Fibroblast of the aortic adventitia (primary cell): ENCODE measurements at regions not wholly inside any gene's neighbourhood (a gene's known extent, or its start where the extent isn't known, plus 50 kb on each side); places are given as distances from the start of the nearest gene placed in this dataset.
"Not testable (repeated sequence)": the region's sequence is repeated elsewhere in the genome, so short reads cannot be mapped to it uniquely, and the experiment has no call there.

Experiments
- DNase-seq: peaks from one replicate; pipeline ENCODE4 v3.0.0-alpha.2; 2010; ENCODE audit warnings: low read depth
- H3K4me3 ChIP-seq: 2 replicates; pipeline ENCODE4 v1.5.1; 2011; ENCODE audit warnings: low read depth, mild to moderate bottlenecking, control low read depth, low read length, moderate library complexity
- CTCF ChIP-seq: IDR thresholded peaks from 2 replicates; pipeline ENCODE4 v1.5.1; 2011; ENCODE audit warnings: mild to moderate bottlenecking, low read length, control low read depth, inconsistent platforms; ENCODE audit not compliant: insufficient read depth

- H3K4me3 ChIP-seq, result no peak overlapping the region
- no peak for DNase-seq
- no peak for TF ChIP-seq CTCF
Measured at GRCh38 chr2:107738266-107738665, 88.4 kb upstream of the RGPD4 start.

DNA sequence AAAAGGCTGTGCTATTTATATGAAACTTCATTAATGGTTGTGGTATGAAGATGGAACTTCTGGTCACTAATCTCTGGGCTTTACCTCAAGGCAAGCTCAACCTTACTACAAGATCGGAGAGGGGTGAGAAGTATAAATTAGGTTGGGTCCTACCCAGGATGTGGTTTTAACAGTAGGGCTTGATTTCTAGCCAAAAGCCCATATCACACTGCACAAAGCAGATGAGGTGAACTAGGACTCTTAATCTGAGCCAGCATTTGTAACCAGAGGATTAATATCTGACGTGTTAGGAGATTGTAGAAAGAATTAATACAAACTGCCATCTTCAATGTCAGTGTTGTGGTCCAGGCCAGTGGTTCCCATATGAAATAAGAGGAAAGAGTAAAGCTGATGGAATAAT is 86.4 kb upstream of the RGPD4 start:
- no peak for TF ChIP-seq CTCF
- no peak for DNase-seq
- H3K4me3 ChIP-seq, result no peak overlapping the region

DNA sequence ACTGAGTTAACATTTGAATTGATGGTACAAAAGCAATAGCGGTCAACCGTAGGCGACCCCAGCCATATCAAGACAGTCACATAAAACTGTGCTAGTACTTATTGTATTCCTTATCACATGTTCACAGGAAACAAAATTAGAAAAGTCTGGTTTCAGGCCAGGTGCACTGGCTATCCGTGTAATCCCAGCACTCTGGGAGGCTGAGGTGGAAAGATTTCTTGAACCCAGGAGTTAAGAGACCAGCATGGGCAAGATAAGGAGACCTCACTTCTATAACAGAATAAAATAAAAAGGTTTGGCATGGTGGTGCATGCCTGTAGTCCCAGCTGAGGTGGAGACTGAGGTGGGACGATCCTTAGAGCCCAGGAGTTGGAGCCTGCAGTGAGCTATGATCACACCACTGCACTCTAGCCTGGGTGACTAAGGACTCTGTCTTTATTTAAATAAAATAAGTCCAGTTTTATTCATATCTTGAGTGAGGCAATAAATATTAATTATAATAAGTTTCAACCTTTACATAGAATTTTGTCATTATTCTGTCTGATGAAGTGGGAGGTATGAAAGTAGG is 84.1 kb upstream of the RGPD4 start:
- DNase-seq, result no peak
- no peak overlapping the region for H3K4me3 ChIP-seq
- TF ChIP-seq CTCF, result no peak

DNA sequence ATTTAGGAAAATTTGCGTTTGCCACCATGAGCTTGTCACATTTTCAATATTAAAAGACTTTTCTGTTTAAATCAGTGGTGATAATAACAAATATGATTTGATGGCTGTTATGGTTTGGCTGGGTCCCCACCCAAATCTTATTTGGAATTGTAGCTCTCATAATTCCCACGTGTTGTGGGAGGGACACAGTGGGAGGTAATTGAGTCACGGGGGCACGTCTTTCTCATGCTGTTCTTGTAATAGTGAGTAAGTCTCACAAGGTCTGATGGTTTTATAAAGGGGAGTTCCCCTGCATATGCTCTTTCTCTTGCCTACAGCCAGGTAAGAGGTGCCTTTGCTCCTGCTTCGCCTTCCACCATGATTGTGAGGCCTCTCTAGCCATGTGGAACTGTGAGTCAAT is 83.4 kb upstream of the RGPD4 start:
- H3K4me3 ChIP-seq, result no peak overlapping the region
- TF ChIP-seq CTCF, result no peak
- DNase-seq, result no peak

DNA sequence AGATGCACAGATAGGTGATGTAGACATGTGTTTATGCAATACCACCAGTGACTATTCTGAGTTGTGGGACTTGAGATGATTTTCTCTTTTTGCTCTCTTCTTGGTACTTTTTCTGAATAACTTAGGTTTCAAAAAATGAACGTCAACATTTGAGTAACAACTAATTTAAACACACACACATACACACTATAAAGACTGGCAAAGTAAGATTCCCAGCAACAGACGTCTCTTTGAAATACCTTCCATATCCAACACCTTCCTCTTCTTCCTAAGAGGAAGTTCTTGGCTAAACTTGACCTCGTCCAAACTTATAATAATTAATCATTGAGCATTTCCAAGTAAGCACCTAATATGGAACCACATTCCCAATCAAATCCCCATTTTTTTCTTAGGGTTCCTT is 81.6 kb upstream of the RGPD4 start:
- DNase-seq, result no peak
- no peak overlapping the region for H3K4me3 ChIP-seq
- no peak for TF ChIP-seq CTCF

- not testable (repeated sequence) for DNase-seq, H3K4me3 ChIP-seq
Measured at GRCh38 chr2:107746552-107747198, 80.0 kb upstream of the RGPD4 start.

DNA sequence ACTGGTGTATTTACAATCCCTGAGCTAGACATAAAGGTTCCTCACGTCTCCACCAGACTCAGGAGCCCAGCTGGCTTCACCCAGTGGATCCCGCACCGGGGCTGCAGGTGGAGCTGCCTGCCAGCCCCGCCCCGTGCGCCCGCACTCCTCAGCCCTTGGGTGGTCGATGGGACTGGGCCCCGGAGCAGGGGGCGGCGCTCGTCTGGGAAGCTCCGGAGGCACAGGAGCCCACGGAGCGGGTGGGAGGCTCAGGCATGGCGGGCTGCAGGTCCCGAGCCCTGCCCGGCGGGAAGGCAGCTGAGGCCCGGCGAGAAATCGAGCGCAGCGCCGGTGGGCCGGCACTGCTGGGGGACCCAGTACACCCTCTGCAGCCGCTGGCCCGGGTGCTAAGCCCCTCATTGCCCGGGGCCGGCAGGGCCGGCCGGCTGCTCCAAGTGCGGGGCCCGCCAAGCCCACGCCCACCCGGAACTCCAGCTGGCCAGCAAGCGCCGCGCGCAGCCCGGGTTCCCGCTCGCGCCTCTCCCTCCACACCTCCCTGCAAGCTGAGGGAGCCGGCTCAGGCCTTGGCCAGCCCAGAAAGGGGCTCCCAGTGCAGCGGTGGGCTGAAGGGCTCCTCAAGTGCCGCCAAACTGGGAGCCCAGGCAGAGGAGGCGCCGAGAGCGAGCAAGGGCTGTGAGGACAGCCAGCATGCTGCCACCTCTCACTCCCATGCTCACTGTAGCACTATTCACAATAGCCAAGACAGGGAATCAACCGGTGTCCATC is 79.3 kb upstream of the RGPD4 start:
- H3K4me3 ChIP-seq, DNase-seq: not testable (repeated sequence)
